GM12878 (cell line): ENCODE measurements at regions not wholly inside any gene's neighbourhood (a gene's known extent, or its start where the extent isn't known, plus 50 kb on each side); places are given as distances from the start of the nearest gene placed in this dataset.

Experiments
- ATAC-seq: fragments of 200-7000 bp; cut with Tn5 transposase; 3 replicates; pipeline ENCODE4 v1.9.1; 2020; ENCODE audit warnings: mild to moderate bottlenecking, moderate library complexity
- BruUV-seq: library from RNA; stranded (reverse); fragments of 400-500 nt; replicated peaks from 2 replicates; lab custom pipeline; 2021; lab: Mats Ljungman, UMichigan
- CTCF ChIA-PET: fragments of 300-600 bp; sonication (Branson Sonifier 250); formaldehyde crosslinking; extraction: SDS; loops from one replicate; lab custom pipeline; 2021; ENCODE audit warnings: inconsistent platforms; lab: Yijun Ruan, JAX
- POLR2A ChIA-PET: fragments of 350-600 bp; formaldehyde crosslinking; extraction: SDS; loops from one replicate; lab custom pipeline; 2021; ENCODE audit warnings: inconsistent platforms; lab: Charles Lee
- RAD21 ChIA-PET: fragments of 300-600 bp; sonication (Branson Sonifier 250); formaldehyde crosslinking; loops from one replicate; lab custom pipeline; 2023; ENCODE audit warnings: antibody characterized with exemption; ENCODE audit not compliant: unreplicated experiment; lab: Charles Lee
- SMC1A ChIA-PET: fragments of 300-600 bp; sonication (Branson Sonifier 250); formaldehyde crosslinking; loops from one replicate; lab custom pipeline; 2023; ENCODE audit not compliant: unreplicated experiment, uncharacterized antibody; lab: Charles Lee
- DNase-seq: peaks from one replicate; pipeline ENCODE4 v3.0.0-alpha.2; 2011; ENCODE audit warnings: low read depth, low spot score
- FAIRE-seq: peaks from 3 replicates; lab custom pipeline; 2011; peaks lifted over from hg19 to GRCh38; lab: Jason Lieb, UNC
- H2AFZ ChIP-seq: 2 replicates; pipeline ENCODE4 v1.6.0; 2011; ENCODE audit warnings: low read depth, low read length, control low read depth; ENCODE audit not compliant: control insufficient read depth
- H3K27ac ChIP-seq: 2 replicates; pipeline ENCODE4 v1.5.1; 2011; ENCODE audit warnings: control low read depth; ENCODE audit not compliant: control insufficient read depth, insufficient read depth
- H3K27me3 ChIP-seq, 2 experiments: replicated peaks in 1 of 2; 2 replicates each; pipeline versions ENCODE4 v1.6.0 to v1.6.1; 2011; ENCODE audit warnings: low read length in 1 of 2; ENCODE audit not compliant: control insufficient read depth in 2 of 2, insufficient read depth in 2 of 2
- H3K36me3 ChIP-seq, 2 experiments: 2 replicates each; pipeline ENCODE4 v1.5.1; 2011; ENCODE audit warnings: low read length in 1 of 2; ENCODE audit not compliant: control insufficient read depth in 2 of 2, insufficient read depth in 2 of 2
- H3K4me1 ChIP-seq: 2 replicates; pipeline ENCODE4 v1.6.1; 2011; ENCODE audit warnings: mild to moderate bottlenecking, low read length, moderate library complexity, mixed read lengths; ENCODE audit not compliant: control insufficient read depth, insufficient read depth
- H3K4me2 ChIP-seq: 2 replicates; pipeline ENCODE4 v1.6.0; 2011; ENCODE audit warnings: control low read depth; ENCODE audit not compliant: control insufficient read depth, insufficient read depth
- H3K4me3 ChIP-seq: fragments of 200-600 bp; sonication (generic); 2 replicates; pipeline ENCODE4 v1.5.1; 2016
- H3K79me2 ChIP-seq: 2 replicates; pipeline ENCODE4 v1.6.0; 2011; ENCODE audit warnings: low read length; ENCODE audit not compliant: control insufficient read depth, insufficient read depth
- H3K9ac ChIP-seq: 2 replicates; pipeline ENCODE4 v1.8.0; 2011; ENCODE audit warnings: low read length, control low read depth, mixed read lengths; ENCODE audit not compliant: control insufficient read depth, insufficient read depth
- H3K9me3 ChIP-seq: replicated peaks from 3 replicates; pipeline ENCODE4 v1.5.1; 2011; ENCODE audit warnings: mild to moderate bottlenecking, low read length; ENCODE audit not compliant: control insufficient read depth, insufficient read depth
- H4K20me1 ChIP-seq: 2 replicates; pipeline ENCODE4 v1.6.0; 2011; ENCODE audit not compliant: control insufficient read depth, insufficient read depth
- ATF3 ChIP-seq: IDR thresholded peaks from 2 replicates; pipeline ENCODE4 v1.6.1; 2011; ENCODE audit warnings: low read depth, mild to moderate bottlenecking, low read length, moderate library complexity, borderline replicate concordance; ENCODE audit errors: extremely low read depth
- BMI1 ChIP-seq: fragments of 450-650 bp; IDR thresholded peaks from 2 replicates; pipeline ENCODE4 v1.6.1; 2016; ENCODE audit warnings: mild to moderate bottlenecking, moderate library complexity, borderline replicate concordance
- CBX3 ChIP-seq: fragments of 200-600 bp; sonication (generic); IDR thresholded peaks from 2 replicates; pipeline ENCODE4 v1.6.1; 2016; ENCODE audit warnings: low read depth, borderline replicate concordance
- CEBPZ ChIP-seq: fragments of 150-350 bp; IDR thresholded peaks from 2 replicates; pipeline ENCODE4 v1.6.1; 2016; ENCODE audit warnings: low read depth, low read length
- CHD2 ChIP-seq: IDR thresholded peaks from 2 replicates; pipeline ENCODE4 v1.6.1; 2011; ENCODE audit warnings: low read depth, low read length, improper control_type of control experiment, borderline replicate concordance
- CUX1 ChIP-seq: IDR thresholded peaks from 2 replicates; pipeline ENCODE4 v1.6.1; 2012; ENCODE audit warnings: improper control_type of control experiment, low read depth, low read length; ENCODE audit not compliant: insufficient replicate concordance
- E2F4 ChIP-seq: IDR thresholded peaks from 2 replicates; pipeline ENCODE4 v1.6.1; 2012; ENCODE audit warnings: low read depth, low read length, improper control_type of control experiment
- HDAC6 ChIP-seq: fragments of 200-600 bp; sonication (generic); IDR thresholded peaks from one replicate; pipeline ENCODE4 v1.8.0; 2017; ENCODE audit warnings: antibody characterized with exemption; ENCODE audit not compliant: unreplicated experiment
- IKZF1 ChIP-seq: fragments of 450-650 bp; conservative IDR thresholded peaks from 2 replicates; pipeline ENCODE4 v1.6.1; 2017; ENCODE audit warnings: antibody characterized with exemption, mild to moderate bottlenecking
- MYB ChIP-seq: fragments of 150-350 bp; IDR thresholded peaks from 2 replicates; pipeline ENCODE4 v1.6.1; 2014; ENCODE audit warnings: mild to moderate bottlenecking, low read depth, low read length, borderline replicate concordance
- NR2F1 ChIP-seq: fragments of 450-650 bp; conservative IDR thresholded peaks from 2 replicates; pipeline ENCODE4 v1.6.1; 2017; ENCODE audit warnings: mild to moderate bottlenecking
- PML ChIP-seq: IDR thresholded peaks from 2 replicates; pipeline ENCODE4 v1.6.1; 2012; ENCODE audit warnings: low read length, inconsistent platforms
- RCOR1 ChIP-seq: conservative IDR thresholded peaks from 2 replicates; pipeline ENCODE4 v1.6.1; 2012; ENCODE audit warnings: low read depth, low read length, improper control_type of control experiment
- SPI1 ChIP-seq: IDR thresholded peaks from 2 replicates; pipeline ENCODE4 v1.6.1; 2011; ENCODE audit warnings: low read depth, mild to moderate bottlenecking, low read length, moderate library complexity, borderline replicate concordance; ENCODE audit not compliant: insufficient read depth
- SREBF2 ChIP-seq: IDR thresholded peaks from 2 replicates; pipeline ENCODE4 v1.6.1; 2012; ENCODE audit warnings: mild to moderate bottlenecking, low read length
- in situ Hi-C: fragments of 300-500 bp; cut with MboI; formaldehyde crosslinking; loops from 9 replicates; pipeline ENCODE4 v1.14.3; 2018; ENCODE audit warnings: mixed read lengths
- intact Hi-C: fragments of 100-400 bp; cut with micrococcal nuclease; formaldehyde crosslinking; loops from one replicate; pipeline ENCODE4 v1.14.2; 2022; ENCODE audit not compliant: unreplicated experiment

- no peaks in the 10 kb centered on the region for H4K20me1 ChIP-seq
- no peak for TF ChIP-seq SREBF2
- TF ChIP-seq SPI1, result no peak
- no peak for TF ChIP-seq IKZF1
- TF ChIP-seq E2F4, result no peak
- TF ChIP-seq CBX3, result no peak
- TF ChIP-seq ATF3, result no peak
- TF ChIP-seq NR2F1, result no peak
- TF ChIP-seq MYB, result no peak
- no peak for TF ChIP-seq CEBPZ
- no peak for TF ChIP-seq PML
- no peak for TF ChIP-seq CUX1
- no peak for TF ChIP-seq CHD2
- no peak for TF ChIP-seq HDAC6
- no peak for TF ChIP-seq RCOR1
- TF ChIP-seq BMI1, result no peak
Measured at GRCh38 chr10:63751836-63752235, 230.6 kb downstream of the REEP3 start.

More at GRCh38 chr10:63751836-63752235, 230.6 kb downstream of the REEP3 start:
- H3K4me3 ChIP-seq, result no peak overlapping the region
- ChIA-PET POLR2A (interaction anchor here (0.6 kb wide), 1 partner anchor 130 kb away, joined by 3 read pairs; no protein-coding TSS in a partner anchor), CTCF (interaction anchor here (0.9 kb wide), 1 partner anchor 32 kb away, joined by 4 read pairs; no protein-coding TSS in a partner anchor), RAD21 (no interaction called here), SMC1A (no interaction called here)
- FAIRE-seq, result no peak
- H3K79me2 ChIP-seq, result no peaks in the 10 kb centered on the region
- intact Hi-C loops (no loop called here), in situ Hi-C loops (no loop called here)
- H3K27ac ChIP-seq, result no peak overlapping the region
- no peak for ATAC-seq
- DNase-seq, result no peak
- H3K27me3 ChIP-seq, result no peaks in the 10 kb centered on the region
- no peaks in the 10 kb centered on the region for H3K36me3 ChIP-seq
- BruUV-seq, result no TSS peak
- no peak overlapping the region for H3K9ac ChIP-seq
- no peaks in the 10 kb centered on the region for H3K4me1 ChIP-seq
- no peak overlapping the region for H2AFZ ChIP-seq
- no peaks in the 10 kb centered on the region for H3K9me3 ChIP-seq
- no peak overlapping the region for H3K4me2 ChIP-seq
